Peyer's patch (tissue), 4 donors: ENCODE measurements at regions not wholly inside any gene's neighbourhood (a gene's known extent, or its start where the extent isn't known, plus 50 kb on each side); places are given as distances from the start of the nearest gene placed in this dataset.

Experiments used
- CTCF ChIP-seq, 6 experiments: fragments of 450-650 bp in 4 of 6; fragments of 200-600 bp in 2 of 6; sonication (generic) in 1 of 6; IDR thresholded peaks; one replicate each; pipeline ENCODE4 v1.5.1; 2017 to 2019; ENCODE audit warnings: antibody characterized with exemption in 6 of 6, mild to moderate bottlenecking in 3 of 6, moderate library complexity in 1 of 6
- POLR2A ChIP-seq, 2 donors: fragments of 450-650 bp; IDR thresholded peaks; one replicate each; pipeline ENCODE4 v1.5.1; 2017; ENCODE audit warnings: antibody characterized with exemption in 2 of 2, mild to moderate bottlenecking in 2 of 2, moderate library complexity in 2 of 2

- TF ChIP-seq CTCF (IDR thresholded peaks at IDR 0.05) (no peak), POLR2A (IDR thresholded peaks at IDR 0.05) (no peak)
These were observed 64.5 kb upstream of the TP63 start for GRCh38 chr3:189566550-189567130.
